C4-2B (cell line): ENCODE measurements at regions not wholly inside any gene's neighbourhood (a gene's known extent, or its start where the extent isn't known, plus 50 kb on each side); places are given as distances from the start of the nearest gene placed in this dataset.

Experiments used
- ZFX ChIP-seq: fragments of 450-650 bp; IDR thresholded peaks from 2 replicates; pipeline ENCODE4 v1.6.1; 2017
- TF ChIP-seq, protein P1 (sequence below): fragments of 450-650 bp; conservative IDR thresholded peaks from 2 replicates; pipeline ENCODE4 v1.5.1; 2017; ENCODE audit warnings: mild to moderate bottlenecking

DNA sequence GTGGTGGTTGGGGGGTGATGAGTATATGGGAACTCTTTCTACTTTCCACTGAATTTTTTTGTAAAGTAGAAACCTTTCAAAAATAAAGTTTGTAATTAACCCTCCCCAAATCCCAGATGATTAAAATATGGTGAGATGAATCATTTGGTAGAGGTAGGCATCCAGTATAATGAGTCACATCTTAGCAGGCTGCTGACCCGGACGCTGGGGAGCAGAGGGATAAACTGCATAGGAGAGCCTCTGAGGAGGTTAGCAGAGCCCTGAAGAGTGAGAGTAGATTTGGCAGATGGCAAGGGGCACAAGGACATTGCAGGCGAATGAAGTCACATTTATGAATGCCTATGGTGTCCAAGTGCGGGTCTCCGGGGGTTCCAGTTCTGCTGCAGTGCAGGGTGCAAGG, 293.8 kb downstream of the FGF9 start:
- TF ChIP-seq, protein P1, sequence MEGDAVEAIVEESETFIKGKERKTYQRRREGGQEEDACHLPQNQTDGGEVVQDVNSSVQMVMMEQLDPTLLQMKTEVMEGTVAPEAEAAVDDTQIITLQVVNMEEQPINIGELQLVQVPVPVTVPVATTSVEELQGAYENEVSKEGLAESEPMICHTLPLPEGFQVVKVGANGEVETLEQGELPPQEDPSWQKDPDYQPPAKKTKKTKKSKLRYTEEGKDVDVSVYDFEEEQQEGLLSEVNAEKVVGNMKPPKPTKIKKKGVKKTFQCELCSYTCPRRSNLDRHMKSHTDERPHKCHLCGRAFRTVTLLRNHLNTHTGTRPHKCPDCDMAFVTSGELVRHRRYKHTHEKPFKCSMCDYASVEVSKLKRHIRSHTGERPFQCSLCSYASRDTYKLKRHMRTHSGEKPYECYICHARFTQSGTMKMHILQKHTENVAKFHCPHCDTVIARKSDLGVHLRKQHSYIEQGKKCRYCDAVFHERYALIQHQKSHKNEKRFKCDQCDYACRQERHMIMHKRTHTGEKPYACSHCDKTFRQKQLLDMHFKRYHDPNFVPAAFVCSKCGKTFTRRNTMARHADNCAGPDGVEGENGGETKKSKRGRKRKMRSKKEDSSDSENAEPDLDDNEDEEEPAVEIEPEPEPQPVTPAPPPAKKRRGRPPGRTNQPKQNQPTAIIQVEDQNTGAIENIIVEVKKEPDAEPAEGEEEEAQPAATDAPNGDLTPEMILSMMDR = no peak
- TF ChIP-seq ZFX = no peak
